Cardiac septum (tissue), 1 donor: ENCODE measurements at regions not wholly inside any gene's neighbourhood (a gene's known extent, or its start where the extent isn't known, plus 50 kb on each side); places are given as distances from the start of the nearest gene placed in this dataset.
"Not testable (repeated sequence)": the region's sequence is repeated elsewhere in the genome, so short reads cannot be mapped to it uniquely, and the experiment has no call there.

Experiments used
- DNase-seq: peaks from one replicate; pipeline ENCODE4 v3.0.0-alpha.2; 2020; ENCODE audit warnings: low spot score
- intact Hi-C: fragments of 100-400 bp; cut with DNase I; formaldehyde crosslinking; loops from one replicate; pipeline ENCODE4 v1.14.0; 2022
- donor health status: DM: no; HTN: no; CAD: no.

DNA sequence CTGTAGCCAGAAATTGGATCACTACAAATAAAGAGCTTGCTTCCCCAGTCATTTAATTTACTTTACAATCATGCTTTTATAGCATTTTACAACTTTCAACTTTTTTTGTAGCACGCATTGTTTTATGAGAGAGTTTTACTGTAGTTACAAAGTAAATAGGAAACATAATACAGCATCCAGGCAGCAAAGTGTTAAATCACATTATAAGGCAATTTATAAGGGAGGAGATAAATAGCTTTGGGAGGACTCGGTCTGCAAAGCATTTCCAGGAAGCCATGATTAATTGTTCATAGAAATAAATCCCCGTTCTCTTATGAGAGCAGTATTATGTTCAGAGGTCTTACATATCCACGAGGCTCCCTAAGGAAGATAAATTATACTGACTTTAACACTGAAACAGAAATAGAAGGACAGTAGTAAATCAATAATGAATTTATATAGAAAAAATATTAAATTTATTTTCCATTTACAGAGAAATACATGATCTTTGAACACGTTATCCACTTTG is 792.6 kb upstream of the RAG2 start:
- no peak for DNase-seq
- intact Hi-C loops = no loop called here

DNA sequence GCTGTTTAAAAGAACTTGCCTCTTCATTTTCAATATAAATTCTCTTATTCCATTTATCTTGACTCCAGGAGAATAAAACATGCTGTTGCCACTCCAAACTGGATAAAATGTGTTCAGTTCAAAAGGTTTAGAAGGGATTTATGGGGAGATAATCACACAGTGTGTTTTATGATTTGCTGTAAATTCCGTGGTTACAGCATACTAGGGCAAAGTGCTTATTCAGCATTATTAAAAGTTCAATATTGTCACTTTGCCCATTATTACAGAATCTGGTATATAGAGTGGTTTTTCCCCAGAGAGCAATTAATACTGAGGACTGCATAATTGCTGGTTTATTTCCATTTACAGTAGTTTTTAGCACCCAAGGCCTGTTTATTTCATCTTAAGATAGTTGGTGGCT is 780.9 kb upstream of the RAG2 start:
- no peak for DNase-seq
- intact Hi-C loops = no loop called here

DNA sequence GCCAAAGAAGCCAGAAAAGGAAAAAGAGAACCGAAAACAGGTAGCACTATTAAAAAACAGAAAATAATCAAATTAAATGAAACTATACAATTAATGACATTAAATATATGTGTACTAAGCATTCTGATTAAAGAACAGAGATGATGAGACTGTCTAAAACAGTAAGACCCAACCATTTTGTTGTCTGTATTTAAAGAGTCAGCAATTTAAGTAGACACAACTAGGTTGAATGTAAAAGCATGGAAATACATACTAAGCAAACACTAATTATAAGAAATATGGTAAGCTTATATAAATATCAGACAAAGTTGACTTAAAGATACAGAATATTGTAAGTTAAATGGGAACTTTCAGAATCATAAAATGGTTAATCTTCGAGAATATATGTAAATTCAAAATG is 774.6 kb upstream of the RAG2 start:
- DNase-seq = no peak
- intact Hi-C loops = no loop called here

DNA sequence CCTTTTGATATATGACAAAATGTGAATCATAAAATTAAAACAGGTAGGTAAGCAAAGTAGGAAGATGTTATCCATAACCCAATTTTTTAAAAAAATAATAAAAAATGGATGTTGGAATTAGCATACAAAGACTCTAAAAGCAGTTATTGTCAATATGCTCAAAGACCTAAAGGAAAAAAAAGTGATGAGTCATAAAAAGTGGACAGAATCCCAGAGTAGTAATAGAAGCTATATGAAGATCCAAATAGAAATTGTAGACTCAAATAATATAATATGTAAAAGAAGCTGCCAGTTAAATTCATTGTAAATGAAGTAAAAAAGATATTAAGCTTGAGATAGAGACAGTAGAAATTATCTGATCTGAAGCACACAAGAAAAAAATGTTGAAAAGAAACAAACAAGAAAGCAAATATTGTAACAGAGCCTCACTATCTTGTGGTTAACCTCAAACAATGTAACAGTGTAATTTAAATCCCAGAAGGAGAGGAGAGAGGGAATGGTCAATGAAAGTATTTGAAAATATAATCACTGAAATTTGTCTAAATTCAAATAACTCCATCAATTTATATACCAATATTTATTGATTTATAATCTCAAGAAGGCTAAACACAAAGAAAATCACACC is 773.4 kb upstream of the RAG2 start:
- intact Hi-C loops = no loop called here
- DNase-seq = no peak

DNA sequence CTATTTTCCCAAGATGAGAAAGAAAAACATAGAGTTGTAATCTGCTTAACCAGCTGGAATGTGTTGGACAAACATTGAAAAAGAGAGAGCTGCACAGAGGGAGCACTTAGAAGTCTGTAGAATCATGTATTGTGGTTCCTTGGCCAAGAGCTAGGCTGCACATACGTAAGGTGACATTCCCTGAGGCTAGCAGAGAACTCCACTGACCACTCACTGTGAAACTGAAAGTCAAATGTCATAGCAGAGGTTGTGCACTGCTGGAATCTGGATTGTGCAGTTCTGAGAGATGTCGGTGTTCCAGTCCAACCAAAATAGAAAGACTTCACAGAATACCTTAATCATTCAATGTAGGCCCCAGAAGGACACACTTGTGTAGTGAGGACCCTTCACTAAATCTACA is 772.8 kb upstream of the RAG2 start:
- no peak for DNase-seq
- intact Hi-C loops = no loop called here

DNA sequence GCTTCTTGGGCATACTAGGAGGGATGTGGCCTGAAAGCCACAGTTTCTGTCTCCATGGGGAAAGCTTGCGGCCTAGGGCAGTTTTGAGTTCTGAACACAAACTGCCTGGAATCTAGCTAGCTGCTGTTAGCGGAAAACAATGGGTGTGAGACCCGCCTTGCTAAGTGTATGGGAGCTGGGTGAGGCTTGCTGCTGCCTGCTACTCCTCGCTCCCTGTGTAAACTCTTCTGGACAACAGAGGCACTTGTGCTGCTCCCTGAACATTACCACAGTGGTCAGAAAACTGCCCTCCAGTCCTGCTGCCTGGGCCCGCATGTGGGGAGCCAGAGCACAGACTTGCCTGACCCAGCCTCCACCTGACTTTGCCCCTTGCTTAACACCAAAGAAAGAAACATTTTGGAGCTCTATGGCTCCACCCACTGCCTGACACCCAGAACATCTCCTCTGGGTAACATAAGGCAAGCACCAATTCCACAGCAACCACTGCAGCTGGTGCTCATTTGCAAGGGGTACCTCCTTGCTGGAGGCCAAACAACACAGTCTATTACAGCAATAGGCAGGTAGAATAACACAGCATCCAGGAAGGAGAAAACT is 766.3 kb upstream of the RAG2 start:
- DNase-seq = no peak
- intact Hi-C loops = no loop called here

DNA sequence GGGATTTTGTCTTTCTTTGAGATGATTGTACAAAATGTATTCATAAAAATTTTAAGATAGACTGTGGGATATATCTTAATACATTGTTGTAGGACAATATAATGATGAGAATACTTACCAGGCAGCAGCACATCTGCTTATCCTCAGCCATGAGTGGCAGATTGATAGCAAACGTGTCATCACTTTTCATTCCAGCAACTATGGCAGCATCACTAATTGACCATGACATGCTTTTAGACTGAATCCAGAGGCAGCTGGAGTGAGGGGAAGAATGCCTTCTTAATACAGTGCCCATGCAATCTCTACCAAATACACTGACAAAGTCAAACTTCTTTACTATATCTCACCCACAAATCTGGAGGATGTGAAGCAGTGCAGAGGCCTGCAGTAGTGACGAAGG is 755.2 kb upstream of the RAG2 start:
- intact Hi-C loops = no loop called here
- no peak for DNase-seq

DNA sequence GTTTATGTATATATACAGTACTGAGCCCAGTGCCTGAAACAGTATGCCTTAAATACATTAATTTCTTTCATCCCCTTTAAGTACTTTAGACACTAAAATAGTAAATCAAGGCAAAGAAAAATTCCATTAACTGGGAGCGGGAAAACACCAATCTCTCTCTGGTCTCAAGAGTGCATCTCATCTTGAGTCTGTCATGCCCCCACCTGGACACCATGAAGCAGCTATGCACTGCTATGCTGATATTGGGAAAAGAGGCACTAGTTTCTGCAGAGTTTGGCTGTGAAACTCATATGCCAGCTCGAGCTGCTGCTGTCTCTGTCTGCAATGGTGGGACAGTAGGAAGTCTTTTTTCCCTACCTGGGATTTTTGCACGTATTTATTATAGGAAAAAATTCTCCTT is 754.4 kb upstream of the RAG2 start:
- intact Hi-C loops = no loop called here
- DNase-seq = no peak

DNA sequence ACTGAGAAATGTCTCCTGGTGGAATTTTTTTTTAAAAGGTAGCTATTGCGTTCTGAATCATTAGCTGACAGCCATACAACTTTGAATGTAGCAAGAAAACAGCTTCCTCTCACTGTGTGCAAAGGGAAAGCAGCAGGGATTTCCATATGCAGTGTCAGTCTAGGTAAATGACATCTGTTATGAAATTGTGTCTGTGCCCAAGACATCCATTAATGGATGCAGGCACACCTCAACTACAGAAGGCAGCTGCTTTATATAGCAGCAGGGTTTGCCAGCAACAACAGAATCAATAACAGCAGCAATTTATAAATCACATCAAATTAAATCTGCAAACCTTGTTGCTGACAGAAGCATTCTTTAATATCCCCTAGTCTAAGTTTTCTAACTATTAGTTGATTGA is 745.3 kb upstream of the RAG2 start:
- DNase-seq = no peak
- intact Hi-C loops = no loop called here

DNA sequence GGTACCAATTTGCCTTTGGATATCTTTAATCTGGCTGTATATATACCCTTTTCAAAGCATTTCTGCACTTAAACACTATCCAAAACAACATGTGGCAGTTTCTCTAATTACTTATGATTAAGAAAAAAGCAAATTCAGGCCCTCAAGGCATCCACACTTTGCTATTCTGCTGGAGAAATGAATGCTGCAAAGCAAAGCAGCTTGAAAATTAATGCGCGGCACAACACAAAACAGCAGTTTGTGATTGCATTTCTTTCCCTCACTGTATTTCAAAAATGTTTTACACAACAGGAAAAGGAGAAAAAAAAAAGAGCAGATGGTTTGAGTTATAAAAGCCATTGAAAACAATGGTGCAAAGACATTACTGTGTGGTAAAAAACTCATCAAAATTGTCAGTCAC is 738.4 kb upstream of the RAG2 start:
- DNase-seq = no peak
- intact Hi-C loops = no loop called here

DNA sequence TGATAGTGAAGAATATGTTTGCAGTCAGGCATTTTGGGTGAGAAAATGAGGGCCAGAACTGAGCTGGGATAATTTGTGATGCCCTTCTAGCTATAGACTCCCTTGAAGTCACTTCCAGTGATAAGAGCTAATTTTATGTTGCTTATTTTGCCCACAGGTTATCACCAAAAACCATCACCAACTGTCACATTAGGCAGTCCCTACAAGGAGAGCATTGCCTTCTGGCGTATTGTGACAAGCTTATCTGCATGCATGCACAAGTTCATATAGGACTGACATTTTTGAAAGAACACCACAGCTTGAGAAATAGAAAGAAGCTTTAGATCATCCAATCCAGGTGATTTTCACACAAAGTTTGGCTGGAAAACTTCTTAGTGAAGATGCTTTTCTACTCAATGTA is 735.3 kb upstream of the RAG2 start:
- intact Hi-C loops = no loop called here
- DNase-seq = no peak

DNA sequence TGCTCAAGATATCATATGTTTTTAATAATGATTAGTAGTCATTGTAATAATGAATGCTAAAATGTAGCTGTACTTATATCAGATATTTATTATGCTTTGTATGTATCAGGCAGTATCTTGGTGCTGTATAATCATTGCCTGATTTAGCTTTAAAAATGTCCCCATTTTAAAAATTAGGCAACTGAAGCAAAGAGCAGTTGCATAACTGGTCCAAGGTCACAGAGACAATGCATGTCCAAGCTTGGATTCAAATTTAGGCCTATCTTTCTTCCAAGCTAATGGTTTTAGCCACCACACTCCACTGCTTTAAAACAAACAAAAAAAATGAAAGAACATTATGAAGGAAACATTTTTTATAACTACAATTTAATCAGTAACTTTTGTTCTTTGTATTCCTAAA is 725.8 kb upstream of the RAG2 start:
- DNase-seq = no peak
- intact Hi-C loops = no loop called here

DNA sequence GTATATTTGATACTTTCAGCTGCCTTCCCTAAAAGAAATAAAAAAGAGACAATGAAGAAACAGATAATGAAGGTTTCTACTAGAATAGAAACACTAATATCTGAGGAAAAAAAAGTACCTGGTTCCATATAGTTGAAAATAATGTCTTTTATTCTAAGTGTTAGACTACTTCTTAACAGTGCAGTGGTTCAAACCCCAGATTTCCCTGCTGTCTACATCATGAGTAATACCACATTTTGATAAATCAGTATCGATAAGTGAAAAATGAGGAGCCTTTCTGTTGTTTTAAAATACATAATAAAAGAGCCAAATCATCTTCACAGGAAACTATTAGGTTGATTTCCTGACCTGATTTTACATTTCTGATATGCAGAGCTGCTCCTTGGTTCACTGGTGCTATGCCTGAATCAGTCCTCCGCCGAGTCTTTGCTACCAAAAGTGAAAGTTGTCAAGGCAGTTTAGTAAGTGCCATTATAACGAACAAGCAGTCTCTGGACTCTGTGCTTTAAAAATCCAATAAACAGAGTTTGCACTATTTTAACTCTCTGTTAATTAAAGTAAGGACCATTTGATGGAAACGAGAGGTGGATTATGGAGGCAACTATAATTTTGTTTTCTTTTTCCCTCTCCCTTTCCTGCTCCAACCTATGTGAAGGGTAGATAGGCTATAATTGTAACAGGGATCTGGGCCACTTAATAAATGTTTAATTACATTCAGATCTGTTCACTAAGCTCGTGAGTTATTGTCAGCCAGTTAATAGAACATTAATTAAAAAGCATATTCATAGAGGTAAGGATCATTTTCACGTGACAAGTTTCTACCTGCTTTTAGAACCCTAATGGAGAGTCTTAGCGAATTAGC is 724.5 kb upstream of the RAG2 start:
- intact Hi-C loops = no loop called here
- DNase-seq = no peak

DNA sequence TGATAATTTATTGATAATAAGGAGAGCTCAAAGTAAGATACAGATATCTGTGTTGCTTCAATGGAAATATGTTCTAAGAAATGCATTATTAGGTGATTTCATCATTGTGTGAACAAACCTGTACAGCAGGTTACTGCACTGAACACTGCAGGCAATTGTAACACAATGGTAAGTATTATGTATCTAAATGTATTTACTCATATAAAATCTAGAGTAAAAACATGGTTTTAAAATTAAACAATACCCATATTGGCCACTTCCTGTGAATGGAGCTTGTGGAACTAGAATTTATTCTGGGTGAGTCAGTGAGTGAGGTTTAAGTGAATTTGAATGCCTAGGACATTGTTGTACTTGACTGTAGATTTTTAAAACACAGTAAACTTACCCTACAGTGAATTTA is 722.9 kb upstream of the RAG2 start:
- intact Hi-C loops = no loop called here

DNA sequence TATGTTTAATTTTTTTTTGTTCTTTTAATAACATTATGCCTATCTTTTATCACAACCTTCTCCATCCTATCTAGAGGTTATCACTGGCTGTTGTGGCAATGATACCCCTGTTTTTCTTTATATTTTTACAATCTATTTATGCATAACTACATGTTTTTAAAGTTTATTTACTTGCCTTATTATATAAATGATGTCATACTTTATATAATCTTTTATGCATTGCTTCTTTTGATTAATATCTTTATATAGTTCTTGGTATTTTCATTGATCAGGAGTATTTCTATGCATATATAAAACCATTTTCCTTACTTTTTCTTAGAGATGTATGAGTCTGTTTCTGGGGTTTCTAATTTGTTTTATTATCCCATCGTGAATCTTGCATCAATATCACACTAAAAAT is 719.8 kb upstream of the RAG2 start:
- intact Hi-C loops = no loop called here
- DNase-seq = no peak

More for the DNA sequence above, 722.9 kb upstream of the RAG2 start:
- no peak for DNase-seq

DNA sequence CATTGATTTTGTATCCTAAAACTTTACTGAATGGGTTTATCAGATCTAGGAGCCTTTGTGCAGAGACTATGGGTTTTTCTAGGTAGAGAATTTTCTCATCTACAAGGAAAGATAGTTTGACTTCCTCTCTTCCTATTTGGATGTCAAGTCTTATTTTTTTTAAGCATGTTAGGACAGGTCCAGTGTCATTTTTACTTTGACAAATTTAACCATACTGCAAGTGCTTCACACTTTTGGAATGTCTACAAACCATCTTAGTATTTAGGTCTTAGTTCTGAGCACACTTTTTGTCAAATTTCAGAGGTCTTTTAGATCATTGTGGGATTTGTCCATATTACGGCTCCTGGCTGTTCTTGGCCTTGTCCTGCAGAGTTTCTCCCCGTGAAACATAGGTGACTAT is 715.2 kb upstream of the RAG2 start:
- intact Hi-C loops = no loop called here

DNA sequence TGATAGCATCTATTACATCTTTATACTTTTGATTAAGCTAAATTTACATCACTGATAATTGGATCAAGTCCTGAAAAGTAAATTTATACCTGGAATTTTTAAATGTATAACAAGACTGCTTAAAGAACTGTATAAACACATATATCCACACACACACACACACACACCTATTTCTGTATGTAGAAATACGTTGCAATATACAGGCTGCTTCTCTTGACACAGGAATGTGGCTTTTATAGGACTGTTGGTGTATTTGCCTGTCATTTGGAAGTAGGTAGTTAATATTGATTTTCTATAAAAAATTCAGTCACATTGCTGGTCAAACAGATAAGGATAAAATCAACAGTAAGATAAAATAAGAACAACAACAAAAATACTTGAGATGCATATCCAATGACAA is 708.5 kb upstream of the RAG2 start:
- intact Hi-C loops = no loop called here
- no peak for DNase-seq

More for the DNA sequence above, 715.2 kb upstream of the RAG2 start:
- no peak for DNase-seq

DNA sequence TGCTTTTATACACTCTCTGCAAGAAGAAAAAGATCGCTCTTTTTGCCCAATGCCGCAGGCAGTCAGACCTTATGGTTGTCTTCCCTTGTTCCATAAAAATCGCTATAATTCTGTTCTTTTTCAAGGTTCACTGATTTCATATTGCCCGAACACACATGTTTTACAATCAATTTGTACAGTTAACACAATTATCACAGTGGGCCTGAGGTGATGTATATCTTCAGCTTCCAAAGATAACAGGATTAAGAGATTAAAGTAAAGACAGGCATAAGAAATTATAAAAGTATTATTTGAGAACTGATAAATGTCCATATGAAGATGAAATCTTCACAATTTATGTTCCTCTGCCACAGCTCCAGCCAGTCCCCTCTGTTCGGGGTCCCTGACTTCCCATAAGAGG is 703.4 kb upstream of the RAG2 start:
- DNase-seq, intact Hi-C loops: not testable (repeated sequence)

DNA sequence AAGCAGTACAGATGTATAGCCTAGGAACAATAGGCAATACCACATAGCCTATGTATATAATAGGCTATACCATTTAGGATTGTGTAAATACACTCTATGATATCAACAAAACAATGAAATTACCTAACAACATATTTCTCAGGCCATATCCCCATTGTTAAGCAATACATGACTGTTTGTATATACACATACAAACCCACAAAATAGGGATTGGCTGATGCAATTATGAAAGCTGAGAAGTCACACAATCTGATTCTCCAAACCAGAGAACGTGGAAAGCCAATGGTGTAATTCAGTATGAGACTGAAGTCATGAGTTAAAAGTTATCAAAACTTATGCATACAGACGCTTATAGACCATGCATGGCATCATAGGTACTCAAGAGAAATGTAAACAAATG is 700.1 kb upstream of the RAG2 start:
- no peak for DNase-seq
- intact Hi-C loops = no loop called here

DNA sequence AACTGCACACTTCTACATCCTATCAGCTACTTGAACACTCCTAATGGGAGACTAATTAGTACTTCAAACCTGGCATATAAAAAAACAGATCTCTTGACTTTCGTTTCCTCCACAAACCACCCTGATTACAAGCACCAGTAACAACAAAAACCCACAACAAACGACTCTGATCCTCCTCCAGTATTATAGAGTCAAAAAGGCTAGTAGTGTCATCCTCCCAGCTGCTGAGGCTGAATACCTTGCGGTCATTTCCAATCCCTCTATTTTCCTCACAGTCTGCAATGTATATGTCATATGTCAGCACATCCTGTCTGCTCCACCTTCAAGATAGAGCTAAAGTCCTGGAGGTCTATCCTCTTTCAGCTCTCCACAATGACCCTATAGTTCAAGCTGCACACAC is 688.9 kb upstream of the RAG2 start:
- intact Hi-C loops = no loop called here
- DNase-seq = no peak

DNA sequence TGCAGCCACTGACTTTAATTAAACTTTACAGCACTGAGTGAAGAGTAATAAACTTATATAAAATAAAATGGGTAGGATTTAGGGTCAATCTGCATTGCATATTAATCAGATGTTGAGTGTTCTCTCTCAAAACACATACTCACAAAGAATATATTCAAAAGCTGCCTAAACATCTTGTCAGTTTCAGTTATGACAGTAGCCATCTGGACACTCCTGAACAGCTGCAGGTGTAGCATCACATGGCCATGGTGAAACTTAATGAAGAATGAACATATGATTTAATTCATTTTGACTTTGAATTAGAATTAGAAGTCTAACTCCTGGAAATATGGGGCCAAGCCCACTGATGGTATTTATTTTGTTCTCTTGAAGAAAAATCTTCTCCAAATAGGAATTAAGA is 684.3 kb upstream of the RAG2 start:
- intact Hi-C loops = no loop called here
- no peak for DNase-seq
